ENCODE measurements at regions not wholly inside any gene's neighbourhood (a gene's known extent, or its start where the extent isn't known, plus 50 kb on each side); places are given as distances from the start of the nearest gene placed in this dataset.

DNA sequence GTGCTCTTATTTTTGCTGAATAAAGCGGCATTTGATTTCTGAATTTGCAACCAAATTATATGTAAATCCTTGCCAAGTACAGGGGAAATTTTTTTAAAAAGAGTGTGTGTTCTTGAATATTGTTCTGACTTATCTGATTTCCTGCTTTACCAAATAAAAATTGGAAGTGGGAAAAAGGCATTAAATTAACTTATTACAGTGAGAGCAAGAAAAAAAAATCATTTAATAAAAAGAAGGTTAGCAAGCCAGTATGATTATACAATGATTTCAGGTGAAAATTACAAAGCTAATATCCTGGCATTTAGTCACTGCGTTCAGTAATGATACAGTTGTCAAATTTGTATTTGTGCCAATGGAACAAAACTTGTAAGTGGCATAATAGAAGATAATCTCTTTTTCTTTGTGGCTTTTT, 82.1 kb upstream of the PPARA start:
- TF ChIP-seq, protein P1, sequence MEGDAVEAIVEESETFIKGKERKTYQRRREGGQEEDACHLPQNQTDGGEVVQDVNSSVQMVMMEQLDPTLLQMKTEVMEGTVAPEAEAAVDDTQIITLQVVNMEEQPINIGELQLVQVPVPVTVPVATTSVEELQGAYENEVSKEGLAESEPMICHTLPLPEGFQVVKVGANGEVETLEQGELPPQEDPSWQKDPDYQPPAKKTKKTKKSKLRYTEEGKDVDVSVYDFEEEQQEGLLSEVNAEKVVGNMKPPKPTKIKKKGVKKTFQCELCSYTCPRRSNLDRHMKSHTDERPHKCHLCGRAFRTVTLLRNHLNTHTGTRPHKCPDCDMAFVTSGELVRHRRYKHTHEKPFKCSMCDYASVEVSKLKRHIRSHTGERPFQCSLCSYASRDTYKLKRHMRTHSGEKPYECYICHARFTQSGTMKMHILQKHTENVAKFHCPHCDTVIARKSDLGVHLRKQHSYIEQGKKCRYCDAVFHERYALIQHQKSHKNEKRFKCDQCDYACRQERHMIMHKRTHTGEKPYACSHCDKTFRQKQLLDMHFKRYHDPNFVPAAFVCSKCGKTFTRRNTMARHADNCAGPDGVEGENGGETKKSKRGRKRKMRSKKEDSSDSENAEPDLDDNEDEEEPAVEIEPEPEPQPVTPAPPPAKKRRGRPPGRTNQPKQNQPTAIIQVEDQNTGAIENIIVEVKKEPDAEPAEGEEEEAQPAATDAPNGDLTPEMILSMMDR (IDR thresholded peaks at IDR 0.05) = no peak
- DNase-seq (no peak), ATAC-seq (no peak)
- intact Hi-C loops (cut with DNase I) = no loop called here
- Histone ChIP-seq H3K36me3 (ENCODE audit: insufficient read depth in 1 of 2, low read depth in 1 of 2) (no peaks in the 10 kb centered on the region), H3K9me3 (no peaks in the 10 kb centered on the region), H3K27me3 (ENCODE audit: insufficient read depth in 3 of 3, low read length in 2 of 3) (no peaks in the 10 kb centered on the region), H3K27ac (peak overlapping the region; percentile 99), H3K4me1 (peaks cover 35% of the 10 kb centered on the region), H3K4me3 (peak overlapping the region; percentile 88)
- WGBS, 3 donors = 21 to 34% (median 30%) methylated on average over 2 of the region's 2 CpGs

DNA sequence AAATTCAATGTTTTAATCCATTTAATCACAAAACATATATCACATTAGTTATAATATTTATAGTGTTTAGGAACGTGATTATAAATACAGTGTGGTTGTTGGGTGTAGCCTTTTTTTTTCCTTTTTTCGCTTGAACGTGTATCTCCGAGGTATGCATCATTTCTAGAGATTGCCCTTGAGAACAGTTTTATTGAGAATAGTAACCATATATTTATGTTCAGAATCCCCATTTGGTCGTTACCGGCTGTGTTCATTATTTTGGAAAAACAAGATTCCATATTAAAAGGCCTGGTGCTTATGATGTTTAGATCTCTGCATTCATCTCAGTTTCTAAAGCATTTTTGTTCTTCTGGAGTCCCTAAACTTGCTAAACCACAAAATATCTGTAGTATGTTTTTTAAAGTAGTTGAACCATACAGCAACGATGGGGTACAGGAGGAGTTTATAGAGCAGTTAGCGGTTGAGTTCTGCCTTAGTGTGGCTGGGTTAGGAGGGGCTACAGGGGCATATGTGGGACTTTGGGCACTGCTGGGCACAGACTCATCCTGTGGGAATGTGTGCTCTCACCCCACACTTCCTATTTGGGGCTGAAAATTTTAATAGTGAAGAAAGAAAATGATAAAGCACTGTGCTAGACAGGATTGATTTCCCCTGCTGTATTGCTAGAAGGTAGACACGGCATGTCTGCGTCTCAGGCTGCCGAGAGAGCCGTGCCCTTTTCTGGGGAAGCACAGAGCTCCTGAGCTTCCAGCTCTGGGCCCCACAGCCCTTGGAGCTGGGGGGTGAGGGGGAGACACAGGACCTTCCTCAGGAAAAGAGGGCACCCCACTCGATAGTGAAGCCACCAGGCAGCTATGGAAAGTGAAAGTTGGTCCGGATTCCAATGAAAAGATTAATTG, 81.5 kb upstream of the PPARA start:
- DNase-seq = peak in 1 of 2 donors; percentile 53
- Histone ChIP-seq H3K27ac (peak overlapping the region; percentile 99), H3K4me3 (peak overlapping the region; percentile 88), H3K36me3 (ENCODE audit: insufficient read depth in 1 of 2, low read depth in 1 of 2) (no peaks in the 10 kb centered on the region), H3K27me3 (ENCODE audit: insufficient read depth in 3 of 3, low read length in 2 of 3) (no peaks in the 10 kb centered on the region), H3K4me1 (peaks cover 28% of the 10 kb centered on the region), H3K9me3 (no peaks in the 10 kb centered on the region)
- TF ChIP-seq, protein P1 (IDR thresholded peaks at IDR 0.05) = no peak
- intact Hi-C loops (cut with DNase I) = no loop called here
- ATAC-seq = no peak
- WGBS, 3 donors = 4 to 11% (median 5%) methylated on average over 14 of the region's 14 CpGs

GRCh38 chr22:46069521-46070214, 80.7 kb upstream of the PPARA start:
- TF ChIP-seq, protein P1 (IDR thresholded peaks at IDR 0.05) = no peak
- H3K4me1 ChIP-seq = peaks cover 26% of the 10 kb centered on the region
- peak overlapping the region; percentile 99 for H3K27ac ChIP-seq
- no peaks in the 10 kb centered on the region for H3K9me3 ChIP-seq
- H3K4me3 ChIP-seq = peak overlapping the region; percentile 88
- intact Hi-C loops (cut with DNase I) = loop anchor here (5.0 kb wide), 2 partner anchors 32 to 62 kb away; no protein-coding TSS in a partner anchor
- 1 to 4% (median 3%) methylated on average over 21 to 24 of the region's 24 CpGs for WGBS, 3 donors
- H3K27me3 ChIP-seq (ENCODE audit: insufficient read depth in 3 of 3, low read length in 2 of 3) = no peaks in the 10 kb centered on the region
- peak; percentile 59 to 65 (median 62) for ATAC-seq
- H3K36me3 ChIP-seq (ENCODE audit: insufficient read depth in 1 of 2, low read depth in 1 of 2) = no peaks in the 10 kb centered on the region
- DNase-seq = peak; percentile 91

- intact Hi-C loops (cut with DNase I) = loop anchor here (5.0 kb wide), 2 partner anchors 33 to 63 kb away; no protein-coding TSS in a partner anchor
- Histone ChIP-seq H3K4me1 (peaks cover 26% of the 10 kb centered on the region), H3K4me3 (peak overlapping the region; percentile 88), H3K27ac (peak overlapping the region; percentile 99), H3K9me3 (no peaks in the 10 kb centered on the region), H3K27me3 (ENCODE audit: insufficient read depth in 3 of 3, low read length in 2 of 3) (no peaks in the 10 kb centered on the region), H3K36me3 (ENCODE audit: insufficient read depth in 1 of 2, low read depth in 1 of 2) (no peaks in the 10 kb centered on the region)
- TF ChIP-seq, protein P1 (IDR thresholded peaks at IDR 0.05) = no peak
- ATAC-seq (peak; percentile 45 to 56 (median 52)), DNase-seq (peak; percentile 92 to 94)
- 0 to 1% (median 1%) methylated on average over 41 to 57 of the region's 57 CpGs for WGBS, 3 donors
Observed at GRCh38 chr22:46070215-46070802, 80.0 kb upstream of the PPARA start.

Data from psoas muscle (tissue), 7 donors.